Fibroblast of lung (primary cell): ENCODE measurements at regions not wholly inside any gene's neighbourhood (a gene's known extent, or its start where the extent isn't known, plus 50 kb on each side); places are given as distances from the start of the nearest gene placed in this dataset.

Source experiments
- DNase-seq, 2 donors: peaks; one replicate each; pipeline versions ENCODE4 v3.0.0 to v3.0.0-alpha.2; 2010; ENCODE audit warnings: low read depth in 2 of 2
- H2AFZ ChIP-seq: 2 replicates; pipeline ENCODE4 v1.5.1; 2012; ENCODE audit warnings: low read length, control low read depth, inconsistent platforms
- H3K27ac ChIP-seq: 2 replicates; pipeline ENCODE4 v1.5.1; 2011; ENCODE audit warnings: low read length, control low read depth; ENCODE audit not compliant: insufficient read depth
- H3K27me3 ChIP-seq: 2 replicates; pipeline ENCODE4 v1.5.1; 2011; ENCODE audit warnings: mild to moderate bottlenecking, low read length; ENCODE audit not compliant: control insufficient read depth, insufficient read depth
- H3K36me3 ChIP-seq: 2 replicates; pipeline ENCODE4 v1.5.1; 2011; ENCODE audit warnings: low read length; ENCODE audit not compliant: control insufficient read depth, insufficient read depth
- H3K4me1 ChIP-seq: 2 replicates; pipeline ENCODE4 v1.5.1; 2011; ENCODE audit warnings: low read length; ENCODE audit not compliant: control insufficient read depth, insufficient read depth; ENCODE audit errors: extremely low read depth
- H3K4me2 ChIP-seq: 2 replicates; pipeline ENCODE4 v1.5.1; 2011; ENCODE audit warnings: low read length, control low read depth; ENCODE audit not compliant: insufficient read depth; ENCODE audit errors: extremely low read depth
- H3K4me3 ChIP-seq, 4 experiments: fragments of 200-600 bp in 1 of 4; sonication (generic) in 1 of 4; replicated peaks in 1 of 4; 2 replicates each; pipeline ENCODE4 v1.5.1; 2011 to 2016; ENCODE audit warnings: low read length in 4 of 4, low read depth in 3 of 4, mild to moderate bottlenecking in 3 of 4, control low read depth in 2 of 4, inconsistent platforms in 1 of 4, mixed read lengths in 1 of 4; ENCODE audit not compliant: insufficient read depth in 1 of 4; ENCODE audit errors: control extremely low read depth in 1 of 4
- H3K79me2 ChIP-seq: 2 replicates; pipeline ENCODE4 v1.5.1; 2012; ENCODE audit warnings: mild to moderate bottlenecking, low read length, inconsistent platforms; ENCODE audit not compliant: control insufficient read depth, insufficient read depth
- H3K9ac ChIP-seq: 2 replicates; pipeline ENCODE4 v1.5.1; 2011; ENCODE audit warnings: mild to moderate bottlenecking, low read length, control low read depth; ENCODE audit not compliant: insufficient read depth
- H3K9me3 ChIP-seq: 2 replicates; pipeline ENCODE4 v1.5.1; 2012; ENCODE audit warnings: low read depth, low read length; ENCODE audit not compliant: control insufficient read depth, insufficient read depth
- H4K20me1 ChIP-seq: 2 replicates; pipeline ENCODE4 v1.5.1; 2011; ENCODE audit warnings: low read length; ENCODE audit not compliant: control insufficient read depth, insufficient read depth; ENCODE audit errors: extremely low read depth
- CTCF ChIP-seq, 2 donors: IDR thresholded peaks in 1 of 2; conservative IDR thresholded peaks in 1 of 2; 1 replicate in 1 of 2; 2 replicates in 1 of 2; pipeline ENCODE4 v1.5.1; 2011 to 2012; ENCODE audit warnings: low read length in 2 of 2, control low read depth in 1 of 2, inconsistent platforms in 1 of 2, low read depth in 1 of 2, mild to moderate bottlenecking in 1 of 2
- EZH2 ChIP-seq: IDR thresholded peaks from 2 replicates; pipeline ENCODE4 v1.5.1; 2012; ENCODE audit warnings: low read length, control low read depth, mild to moderate bottlenecking; ENCODE audit errors: missing control alignments

GRCh38 chr7:92973293-92973731 lies 136.9 kb upstream of the CDK6 start:
- Histone ChIP-seq H3K4me1 (no peaks in the 10 kb centered on the region), H3K79me2 (no peaks in the 10 kb centered on the region), H4K20me1 (no peaks in the 10 kb centered on the region), H3K27me3 (no peaks in the 10 kb centered on the region), H3K36me3 (no peaks in the 10 kb centered on the region), H2AFZ (no peak overlapping the region), H3K4me2 (peak overlapping the region; percentile 52), H3K4me3 (no peak overlapping the region), H3K27ac (no peak overlapping the region), H3K9me3 (no peaks in the 10 kb centered on the region), H3K9ac (no peak overlapping the region)
- peak; percentile 10 to 81 for DNase-seq
- TF ChIP-seq CTCF (conservative IDR thresholded peaks at IDR 0.05 in 1 of 2, IDR thresholded peaks at IDR 0.05 in 1 of 2; ENCODE audit: low read depth in 1 of 2, low read length in 2 of 2) (no peak), EZH2 (no peak)

DNA sequence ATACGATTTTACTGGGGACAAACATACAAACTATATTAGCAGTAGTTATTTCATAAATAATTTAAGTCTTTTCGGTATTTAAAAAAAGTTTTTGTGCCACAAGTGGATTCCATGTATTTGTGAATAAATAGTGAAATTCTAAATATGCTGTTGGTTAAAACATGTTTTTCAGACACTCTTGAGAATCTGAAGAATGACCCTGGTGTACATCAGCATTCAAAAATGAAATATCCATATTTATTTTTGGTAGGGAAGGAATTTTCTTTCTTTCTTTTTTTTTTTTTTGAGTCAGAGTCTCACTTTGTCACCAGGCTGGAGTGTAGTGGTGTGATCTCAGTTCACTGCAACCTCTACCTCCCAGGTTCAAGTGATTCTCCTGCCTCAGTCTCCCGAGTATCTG lies 136.1 kb upstream of the CDK6 start:
- Histone ChIP-seq H4K20me1 (no peaks in the 10 kb centered on the region), H3K27ac (no peak overlapping the region), H3K27me3 (no peaks in the 10 kb centered on the region), H3K4me2 (no peak overlapping the region), H3K4me1 (no peaks in the 10 kb centered on the region), H3K9ac (no peak overlapping the region), H3K4me3 (no peak overlapping the region), H2AFZ (no peak overlapping the region), H3K79me2 (no peaks in the 10 kb centered on the region), H3K36me3 (no peaks in the 10 kb centered on the region), H3K9me3 (no peaks in the 10 kb centered on the region)
- TF ChIP-seq EZH2 (no peak), CTCF (conservative IDR thresholded peaks at IDR 0.05 in 1 of 2, IDR thresholded peaks at IDR 0.05 in 1 of 2; ENCODE audit: low read depth in 1 of 2, low read length in 2 of 2) (no peak)
- DNase-seq = no peak

DNA sequence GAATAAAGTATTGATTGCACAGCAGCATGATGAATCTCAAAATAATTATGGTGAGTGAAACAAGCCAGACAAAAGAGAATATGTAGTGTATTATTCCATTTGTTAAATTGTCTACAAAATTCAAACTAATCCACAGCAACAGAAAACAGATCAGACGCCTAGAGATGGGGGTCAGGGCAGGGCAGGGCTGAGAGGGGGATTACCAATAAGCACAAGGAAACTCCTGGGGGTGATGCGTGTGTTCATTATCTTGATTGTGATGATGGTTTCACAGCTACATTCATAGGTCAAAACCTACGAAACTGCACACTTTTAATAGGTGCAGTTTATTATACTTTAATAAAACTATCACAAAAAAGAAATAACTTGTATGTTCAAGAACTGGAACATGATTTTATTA lies 132.7 kb upstream of the CDK6 start:
- Histone ChIP-seq H2AFZ (no peak overlapping the region), H3K36me3 (no peaks in the 10 kb centered on the region), H3K4me2 (no peak overlapping the region), H3K4me3 (no peak overlapping the region), H3K27me3 (no peaks in the 10 kb centered on the region), H3K9ac (no peak overlapping the region), H4K20me1 (no peaks in the 10 kb centered on the region), H3K9me3 (no peaks in the 10 kb centered on the region), H3K4me1 (no peaks in the 10 kb centered on the region), H3K27ac (no peak overlapping the region), H3K79me2 (no peaks in the 10 kb centered on the region)
- no peak for DNase-seq
- TF ChIP-seq CTCF (conservative IDR thresholded peaks at IDR 0.05 in 1 of 2, IDR thresholded peaks at IDR 0.05 in 1 of 2; ENCODE audit: low read depth in 1 of 2, low read length in 2 of 2) (no peak), EZH2 (no peak)
